Myocyte (in vitro differentiated cells): ENCODE measurements at regions not wholly inside any gene's neighbourhood (a gene's known extent, or its start where the extent isn't known, plus 50 kb on each side); places are given as distances from the start of the nearest gene placed in this dataset.
"Not testable (repeated sequence)": the region's sequence is repeated elsewhere in the genome, so short reads cannot be mapped to it uniquely, and the experiment has no call there.

Experiments
- DNase-seq: peaks from one replicate; pipeline ENCODE4 v3.0.0-alpha.2; 2012; ENCODE audit warnings: low read depth

- DNase-seq, result no peak
Observed at GRCh38 chr2:4903656-4904348, 788.4 kb upstream of the SOX11 start.

DNA sequence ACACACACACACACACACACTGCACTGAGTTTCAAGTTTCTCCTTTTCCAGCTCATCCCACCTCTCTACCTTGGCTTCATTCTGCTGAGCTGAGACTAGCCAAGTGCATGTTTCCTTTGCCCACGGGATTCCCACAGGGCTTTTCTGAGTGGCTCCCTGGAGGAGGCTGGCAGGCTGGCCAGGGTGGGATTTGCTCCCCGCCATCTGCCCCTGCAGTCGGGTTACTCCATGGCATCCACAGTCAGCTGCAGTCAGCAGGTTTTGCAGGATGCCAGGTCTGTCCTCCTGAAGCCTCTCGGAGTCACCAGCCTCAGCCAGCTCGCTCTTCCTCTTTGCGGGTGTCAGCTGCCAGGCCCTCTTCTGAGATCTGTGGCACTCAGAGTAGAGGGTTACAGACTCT, 783.7 kb upstream of the SOX11 start:
- DNase-seq, result no peak

DNA sequence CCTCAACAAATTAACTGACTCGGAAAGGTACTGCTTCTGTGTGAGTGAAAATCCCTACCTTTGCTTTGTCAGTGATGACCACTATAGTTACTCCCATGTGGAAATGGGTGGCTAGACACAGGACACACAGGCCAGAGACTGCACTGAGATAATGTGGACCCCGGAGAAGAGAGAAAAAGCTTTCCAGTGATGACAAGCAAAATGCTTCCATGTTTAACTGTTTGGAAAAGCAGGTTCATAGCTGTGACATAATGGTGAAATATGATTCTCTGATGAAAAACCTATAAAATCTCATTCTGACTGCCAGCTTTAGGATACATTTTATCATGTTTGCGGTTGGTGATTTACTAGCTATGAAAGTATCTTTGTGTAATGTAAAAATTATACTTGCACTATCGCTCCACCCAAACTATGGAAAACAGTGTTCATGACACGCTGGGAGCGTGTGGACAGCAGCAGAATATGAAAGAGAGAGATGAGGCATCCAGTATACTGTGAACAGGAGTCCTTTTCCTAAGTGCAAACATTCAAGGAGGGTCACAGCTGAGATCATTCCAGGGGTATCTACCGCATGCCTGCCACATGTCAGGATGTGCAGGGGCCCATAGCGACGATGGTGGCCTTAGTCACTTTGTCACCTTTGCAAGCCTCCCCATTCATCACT, 782.7 kb upstream of the SOX11 start:
- no peak for DNase-seq

DNA sequence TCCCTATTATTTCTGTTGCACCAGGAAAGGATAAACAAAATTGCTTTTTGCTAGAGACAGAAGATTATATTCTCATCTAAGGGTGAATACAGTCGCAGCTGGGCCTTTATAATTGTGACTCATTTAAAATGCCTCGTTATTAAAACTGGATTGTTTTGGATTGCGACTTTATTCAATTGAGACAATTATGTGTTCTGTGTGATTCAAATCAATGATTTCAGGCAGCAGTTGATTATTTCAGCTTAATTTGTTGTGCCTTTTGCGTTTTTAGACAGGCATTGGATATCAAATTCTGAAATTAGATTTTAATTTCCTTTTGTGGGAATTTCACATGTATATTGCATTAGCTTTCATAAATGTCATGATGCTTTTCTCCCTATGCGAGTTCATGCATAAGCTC, 778.1 kb upstream of the SOX11 start:
- no peak for DNase-seq

- DNase-seq, result no peak
Observed at GRCh38 chr2:4914551-4914950, 777.6 kb upstream of the SOX11 start.

DNA sequence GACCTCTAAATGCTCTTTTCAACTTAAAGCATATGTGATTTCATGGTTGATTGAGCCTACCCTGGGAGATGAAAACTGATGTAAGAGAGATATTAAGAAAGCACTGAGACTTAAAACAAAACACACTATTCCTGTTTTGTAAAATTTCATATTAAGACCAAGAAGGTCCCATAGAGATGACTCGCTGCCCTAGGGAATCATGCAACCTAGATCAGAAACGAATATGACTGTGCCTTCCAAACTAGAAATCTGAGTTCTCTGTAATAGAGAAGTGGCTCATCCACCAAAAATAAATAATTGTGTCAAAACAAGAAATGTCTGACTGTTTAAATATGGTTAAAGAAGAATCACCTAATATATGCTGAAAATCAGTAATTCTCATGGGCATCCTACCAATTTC, 776.8 kb upstream of the SOX11 start:
- DNase-seq, result no peak

- no peak for DNase-seq
Observed at GRCh38 chr2:4916094-4916493, 776.1 kb upstream of the SOX11 start.

GRCh38 chr2:4930704-4931103, 761.5 kb upstream of the SOX11 start:
- DNase-seq, result no peak

DNA sequence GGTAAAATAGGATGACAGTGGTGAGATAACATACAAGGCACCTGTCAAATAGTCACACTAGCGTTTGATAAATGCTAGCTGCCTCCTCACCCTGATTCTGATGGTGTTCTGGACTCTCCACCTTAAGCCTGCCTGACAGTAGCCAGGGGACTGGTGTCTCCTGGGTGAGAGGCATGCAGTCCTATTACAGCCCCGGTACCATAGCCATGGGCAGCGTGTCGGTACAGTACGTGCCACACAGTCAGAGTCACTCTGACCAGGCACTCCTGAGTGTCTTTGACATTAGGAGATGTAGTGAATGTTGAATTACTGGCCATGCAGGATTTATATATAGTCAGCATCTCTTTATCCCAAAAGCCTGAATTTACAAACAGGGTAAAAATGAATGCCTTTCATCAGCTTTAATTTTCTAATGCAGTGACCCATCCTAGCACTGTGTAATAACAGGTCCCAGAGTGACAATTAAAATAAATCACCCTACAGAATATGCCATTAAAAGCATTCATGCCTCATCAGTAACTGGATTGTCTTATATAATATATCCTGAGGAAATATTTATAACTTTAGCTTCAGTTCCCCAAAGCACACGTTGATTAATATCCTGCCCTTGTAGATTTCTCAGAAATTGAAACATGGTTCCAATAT, 760.3 kb upstream of the SOX11 start:
- no peak for DNase-seq

GRCh38 chr2:4935291-4935690, 756.9 kb upstream of the SOX11 start:
- not testable (repeated sequence) for DNase-seq

DNA sequence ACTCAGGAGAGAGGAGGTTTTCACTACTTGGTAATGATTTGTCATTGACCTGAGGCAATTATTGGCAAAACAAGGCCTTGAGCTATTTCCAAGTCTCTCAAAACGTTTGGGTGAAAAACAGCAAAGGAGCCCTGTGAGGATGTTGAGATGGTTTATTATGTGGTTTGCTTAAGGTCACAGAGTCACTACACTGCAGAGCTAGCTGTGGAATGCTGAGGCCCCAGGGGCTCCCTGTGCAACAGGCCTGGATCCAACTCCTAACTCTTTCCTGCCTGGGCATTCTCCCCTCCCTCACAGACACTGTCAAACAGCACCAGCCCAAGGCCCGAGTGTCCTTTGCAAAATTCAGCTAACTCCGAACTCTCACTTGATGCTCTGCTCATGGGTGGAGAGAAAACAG, 754.6 kb upstream of the SOX11 start:
- no peak for DNase-seq

DNA sequence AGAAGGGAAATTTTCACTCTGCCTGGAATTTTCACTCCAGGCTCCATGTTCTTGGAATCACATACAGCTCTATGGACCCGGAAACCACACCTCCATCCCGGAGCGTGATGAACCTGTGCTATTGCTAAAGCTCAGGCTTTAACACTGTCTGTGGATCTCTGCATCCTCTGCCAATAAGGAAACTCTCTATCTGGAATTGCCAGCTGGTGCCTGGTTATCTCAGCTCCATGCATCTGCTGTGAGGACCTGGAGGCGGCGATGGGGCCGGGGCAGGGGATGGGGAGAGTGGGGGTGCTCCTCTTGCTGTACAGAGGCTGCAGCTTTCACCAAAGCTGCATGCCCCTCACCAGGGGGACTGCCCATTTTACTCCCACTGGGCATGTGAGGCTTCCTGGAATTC, 754.0 kb upstream of the SOX11 start:
- DNase-seq, result no peak

DNA sequence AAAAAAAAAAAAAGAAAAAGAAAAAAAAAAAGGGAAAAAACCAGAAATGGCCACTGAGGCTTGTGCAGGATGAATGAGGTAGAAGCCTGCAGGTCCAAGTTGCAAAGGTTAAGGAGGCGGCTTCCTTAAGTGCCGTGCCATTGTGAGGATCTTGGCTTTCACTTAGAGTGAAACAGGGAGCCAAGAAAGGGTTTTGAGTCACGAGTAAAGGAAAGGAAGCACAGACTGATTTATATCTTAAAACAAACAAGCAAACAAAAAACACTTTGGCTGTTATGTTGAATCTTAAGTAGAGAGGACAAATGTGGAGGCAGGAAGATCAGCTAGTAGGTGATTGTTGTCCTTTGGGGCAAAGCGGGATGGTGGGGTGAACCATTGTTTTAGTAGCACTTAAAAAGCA, 749.7 kb upstream of the SOX11 start:
- DNase-seq, result no peak

DNA sequence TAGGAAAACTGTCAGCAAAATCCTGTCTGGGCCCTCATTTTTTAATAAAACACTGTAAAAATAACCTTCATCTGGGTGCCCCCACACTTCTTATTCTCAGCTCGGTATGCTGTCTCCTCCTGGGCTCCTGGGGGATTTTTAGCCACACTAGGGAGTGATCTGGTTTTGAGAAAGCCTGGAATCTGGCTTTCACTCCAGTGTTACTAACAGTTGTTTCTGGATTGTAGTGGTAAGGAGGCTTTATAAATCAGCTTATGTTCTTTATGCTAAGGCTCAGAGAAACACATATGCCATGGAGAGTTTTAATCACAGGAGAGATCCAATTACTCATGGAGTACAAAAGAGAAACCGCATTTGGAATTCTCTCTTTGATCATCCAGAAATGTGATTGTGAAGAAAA, 744.3 kb upstream of the SOX11 start:
- DNase-seq, result no peak

DNA sequence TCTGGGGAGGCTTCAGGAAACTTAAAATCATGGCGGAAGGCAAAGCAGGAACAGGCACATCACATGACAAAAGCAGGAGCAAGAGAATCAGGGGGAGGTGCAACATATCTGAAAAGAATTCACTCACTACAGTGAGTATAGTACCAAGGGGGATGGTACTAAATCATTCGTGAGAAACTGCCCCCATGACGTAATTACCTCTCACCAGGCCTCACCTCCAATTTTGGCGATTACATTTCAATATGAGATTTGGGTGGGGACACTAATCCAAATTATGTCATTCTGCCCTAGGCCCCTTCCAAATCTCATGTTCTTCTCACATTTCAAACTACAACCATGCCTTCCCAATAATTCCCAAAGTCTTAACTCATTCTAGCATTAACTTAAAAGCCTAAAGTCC, 740.8 kb upstream of the SOX11 start:
- DNase-seq, result no peak

DNA sequence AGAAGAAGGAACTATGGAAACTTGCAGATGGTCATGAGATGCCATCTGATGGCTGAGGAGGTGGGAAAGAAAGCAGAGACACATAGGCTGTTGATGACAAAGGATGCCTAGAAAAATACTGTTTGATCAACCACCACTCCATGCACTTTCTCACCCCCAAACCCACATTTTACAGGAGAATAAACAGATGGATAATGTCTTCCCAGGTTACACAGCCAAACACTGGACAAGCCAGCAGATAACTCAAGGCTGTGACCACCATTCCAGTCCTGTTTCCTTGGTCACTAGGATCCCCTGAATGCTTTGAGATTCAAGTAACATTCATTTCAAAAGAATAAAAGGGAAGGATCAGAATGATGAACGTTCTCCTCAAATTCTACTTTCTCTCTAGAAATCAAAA, 733.0 kb upstream of the SOX11 start:
- no peak for DNase-seq

GRCh38 chr2:4962419-4962818, 729.8 kb upstream of the SOX11 start:
- no peak for DNase-seq

DNA sequence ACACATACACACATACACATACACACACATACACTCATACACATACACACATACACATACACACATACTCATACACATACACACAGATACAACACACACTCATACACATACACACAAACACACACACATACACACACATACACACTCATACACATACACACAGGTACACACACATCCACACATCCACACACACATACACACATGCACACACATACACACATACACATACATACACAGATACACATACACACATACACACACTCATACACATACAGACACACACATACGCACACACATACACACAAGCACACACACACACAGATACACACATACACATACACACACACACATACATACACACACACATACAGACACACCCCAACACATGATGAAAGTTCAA, 729.1 kb upstream of the SOX11 start:
- DNase-seq, result no peak

DNA sequence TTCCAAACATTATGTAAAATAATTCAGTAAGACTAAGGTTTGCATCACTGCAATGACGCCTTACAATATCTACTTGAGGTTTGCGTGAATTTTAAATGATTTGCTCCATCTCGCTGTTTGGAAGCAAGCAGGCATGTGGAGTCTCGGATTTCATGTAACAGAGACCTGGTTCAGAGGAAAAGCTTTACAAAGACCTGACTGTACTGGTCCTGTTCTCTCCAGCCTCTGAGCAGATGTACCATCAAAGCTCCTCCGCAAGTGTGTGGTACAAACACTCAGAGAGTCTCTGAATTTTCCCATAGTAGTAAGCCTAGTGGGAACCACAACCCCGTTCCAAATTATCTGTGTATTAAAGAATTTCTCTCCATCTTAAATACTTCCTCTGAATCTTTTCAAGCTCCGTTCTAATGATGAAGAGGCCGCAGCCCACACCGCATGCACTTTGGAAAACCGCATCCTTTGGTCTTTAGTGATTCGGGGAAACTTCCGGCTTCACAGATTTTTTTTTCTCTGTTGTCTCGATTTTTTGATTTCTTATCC, 728.1 kb upstream of the SOX11 start:
- DNase-seq, result no peak

DNA sequence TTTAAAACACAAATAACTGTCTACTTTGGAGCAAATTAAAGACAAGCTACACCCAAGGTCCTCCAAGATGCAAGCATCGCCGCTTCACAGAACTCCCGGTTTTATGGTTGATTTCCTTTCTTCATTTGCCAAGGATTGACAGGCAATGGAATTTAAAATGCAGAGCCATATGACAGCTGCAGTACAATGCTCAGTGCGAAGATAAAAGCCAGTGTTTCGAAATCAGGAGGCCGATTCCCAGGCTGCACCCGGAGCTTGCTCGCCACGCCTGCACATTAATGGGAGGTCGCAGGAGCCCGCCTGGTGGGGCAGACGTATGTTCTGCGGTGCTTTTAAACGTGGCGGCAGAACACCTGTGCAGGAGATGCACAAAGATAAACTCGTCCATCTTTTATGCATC, 727.6 kb upstream of the SOX11 start:
- no peak for DNase-seq

DNA sequence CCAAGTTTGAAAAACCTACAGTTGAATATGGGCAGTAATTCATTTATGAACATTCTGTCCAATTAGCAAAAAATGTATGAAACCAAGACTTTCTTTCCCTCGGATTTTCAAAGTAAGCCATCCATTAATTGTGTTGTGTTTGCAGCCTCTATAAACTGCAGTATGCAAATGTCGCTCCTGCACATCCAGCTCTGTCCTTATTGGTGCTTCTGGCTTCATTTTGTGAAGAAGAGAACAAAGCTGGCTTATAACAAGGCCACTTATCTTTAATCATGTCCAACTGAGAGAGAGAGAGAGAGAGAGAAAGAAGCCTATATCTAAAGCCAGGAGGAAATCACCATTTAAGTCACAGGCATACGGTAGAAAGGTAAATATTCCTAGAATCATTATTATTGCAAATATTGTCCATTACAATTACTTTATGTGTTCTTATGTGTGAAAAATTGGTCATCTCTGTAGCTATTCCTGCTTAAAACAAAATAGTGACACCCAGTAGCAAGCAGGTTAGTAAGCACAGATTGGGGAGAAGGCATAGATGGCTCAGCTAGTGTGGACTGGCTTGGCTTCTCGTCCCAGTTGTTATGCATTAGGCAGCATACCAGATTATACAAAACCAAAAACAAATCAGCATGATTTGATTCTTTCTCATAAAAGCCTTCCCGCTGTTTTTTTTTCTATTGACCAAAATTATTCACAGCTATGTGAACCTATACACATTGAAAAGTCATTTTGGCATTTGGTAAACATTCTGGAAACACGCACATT, 726.4 kb upstream of the SOX11 start:
- no peak for DNase-seq

DNA sequence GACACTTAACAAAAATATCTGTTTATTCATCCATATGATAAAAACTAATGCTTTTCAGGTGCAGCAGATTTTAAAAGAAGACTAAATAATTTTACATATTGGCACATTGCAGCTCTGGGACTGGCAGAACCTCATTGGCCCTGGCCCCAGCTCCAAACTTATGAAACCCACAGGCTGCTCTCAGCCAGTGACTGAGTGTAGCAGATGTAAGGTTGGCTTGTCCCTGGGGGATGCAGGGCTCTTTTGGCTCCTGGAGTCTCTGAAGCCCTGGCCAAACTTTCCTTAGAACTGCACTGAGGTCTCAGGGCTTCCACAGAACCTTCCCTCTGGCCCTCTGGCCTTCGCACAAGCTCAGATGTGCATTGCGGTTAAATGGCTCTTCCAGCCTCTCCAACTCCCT, 725.0 kb upstream of the SOX11 start:
- DNase-seq, result no peak
